WTC11 (cell line): ENCODE measurements at regions not wholly inside any gene's neighbourhood (a gene's known extent, or its start where the extent isn't known, plus 50 kb on each side); places are given as distances from the start of the nearest gene placed in this dataset.
"Not testable (repeated sequence)": the region's sequence is repeated elsewhere in the genome, so short reads cannot be mapped to it uniquely, and the experiment has no call there.

Source experiments
- ATAC-seq: fragments of 200-7000 bp; cut with Tn5 transposase; 2 replicates; pipeline ENCODE4 v1.10.0; 2021; ENCODE audit warnings: mild to moderate bottlenecking, moderate library complexity
- CTCF ChIA-PET: fragments of 300-600 bp; sonication (Branson Sonifier 250); formaldehyde crosslinking; loops from one replicate; lab custom pipeline; 2021; ENCODE audit warnings: antibody characterized with exemption; lab: Charles Lee
- POLR2A ChIA-PET: fragments of 350-600 bp; sonication (Branson Sonifier 250); formaldehyde crosslinking; loops from one replicate; lab custom pipeline; 2021; ENCODE audit warnings: antibody characterized with exemption; lab: Charles Lee
- DNase-seq: peaks from one replicate; pipeline ENCODE4 v3.0.0; 2021; ENCODE audit warnings: low spot score
- H3K27ac Mint-ChIP-seq: 2 replicates; pipeline ENCODE4 v1.8.0; 2021; ENCODE audit warnings: mixed read lengths
- H3K27me3 Mint-ChIP-seq: 2 replicates; pipeline ENCODE4 v1.8.0; 2021; ENCODE audit warnings: low read depth, mild to moderate bottlenecking, moderate library complexity, mixed read lengths
- H3K36me3 Mint-ChIP-seq: 2 replicates; pipeline ENCODE4 v1.8.0; 2021; ENCODE audit warnings: mixed read lengths
- H3K4me1 Mint-ChIP-seq: 2 replicates; pipeline ENCODE4 v1.8.0; 2022; ENCODE audit warnings: mixed read lengths
- H3K4me3 Mint-ChIP-seq: 2 replicates; pipeline ENCODE4 v1.8.0; 2021; ENCODE audit warnings: mild to moderate bottlenecking, moderate library complexity, mixed read lengths
- H3K9me3 Mint-ChIP-seq: 2 replicates; pipeline ENCODE4 v1.8.0; 2021; ENCODE audit warnings: mixed read lengths

- POLR2A ChIA-PET, H3K27me3 Mint-ChIP-seq, H3K27ac Mint-ChIP-seq, ATAC-seq, CTCF ChIA-PET, H3K36me3 Mint-ChIP-seq, H3K9me3 Mint-ChIP-seq, H3K4me1 Mint-ChIP-seq, DNase-seq, H3K4me3 Mint-ChIP-seq: not testable (repeated sequence)
These were observed 129.7 kb downstream of the POTEG start for GRCh38 chr14:19304442-19304841.

DNA sequence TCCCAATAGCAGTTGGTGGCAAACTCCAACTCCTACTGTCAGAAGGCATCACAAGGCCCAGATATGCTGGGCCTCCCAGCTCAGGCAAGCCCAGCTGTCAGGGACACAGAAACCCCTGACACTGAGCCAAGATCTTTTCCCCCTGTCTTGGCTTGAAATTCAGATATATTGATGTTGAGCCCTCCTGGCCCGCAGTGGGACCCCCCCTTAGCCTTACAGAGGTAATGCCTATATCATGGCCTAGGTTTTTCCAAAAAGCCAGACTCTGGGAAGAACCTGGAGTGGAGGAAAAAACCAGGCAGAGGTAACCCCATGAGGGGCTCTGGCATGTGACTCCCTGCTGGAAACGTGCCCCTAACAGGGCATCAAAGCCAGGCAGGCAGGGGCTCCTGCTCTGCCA is 129.2 kb downstream of the POTEG start:
- H3K36me3 Mint-ChIP-seq, ATAC-seq, DNase-seq, CTCF ChIA-PET, H3K27me3 Mint-ChIP-seq, H3K4me1 Mint-ChIP-seq, H3K9me3 Mint-ChIP-seq, H3K4me3 Mint-ChIP-seq, H3K27ac Mint-ChIP-seq, POLR2A ChIA-PET: not testable (repeated sequence)

DNA sequence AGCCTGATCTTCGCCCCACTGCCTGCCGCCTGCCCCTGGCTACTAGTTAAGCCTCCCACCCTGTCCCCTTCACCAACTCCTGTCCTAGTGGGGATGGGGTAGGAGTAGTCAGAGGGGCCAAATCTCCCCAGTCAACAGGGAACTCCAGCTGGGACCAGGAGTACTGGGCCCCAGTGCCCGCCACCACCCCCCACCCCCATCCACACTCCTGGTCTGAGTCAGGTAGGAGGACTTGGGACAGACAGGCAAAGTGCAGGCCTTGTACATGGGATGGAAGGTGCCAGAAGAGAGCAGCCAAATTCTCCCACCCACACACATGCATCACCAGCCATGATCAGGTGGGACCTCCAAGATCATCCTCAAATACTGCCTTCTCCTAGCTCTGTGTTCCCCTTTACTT is 128.4 kb downstream of the POTEG start:
- DNase-seq, H3K27ac Mint-ChIP-seq, ATAC-seq, POLR2A ChIA-PET, H3K4me1 Mint-ChIP-seq, CTCF ChIA-PET, H3K27me3 Mint-ChIP-seq, H3K9me3 Mint-ChIP-seq, H3K36me3 Mint-ChIP-seq, H3K4me3 Mint-ChIP-seq: not testable (repeated sequence)

DNA sequence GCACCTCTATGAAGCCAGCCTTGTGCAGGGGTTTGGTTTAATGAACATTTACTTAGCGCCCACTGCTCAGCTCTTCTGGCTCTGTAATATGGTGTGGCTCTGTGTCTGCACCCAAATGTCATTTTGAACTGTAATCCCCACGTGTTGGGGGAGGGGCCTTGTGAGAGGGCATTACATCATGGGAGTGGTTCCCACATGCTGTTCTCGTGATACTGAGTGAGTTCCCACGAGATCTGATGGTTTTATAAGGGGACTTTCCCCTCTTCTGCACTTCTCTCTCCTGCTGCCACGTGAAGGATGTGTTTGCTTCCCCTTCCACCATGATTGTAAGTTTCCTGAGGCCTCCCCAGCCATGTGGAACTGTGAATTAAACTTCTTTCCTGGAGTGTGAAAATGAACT is 127.7 kb downstream of the POTEG start:
- H3K4me3 Mint-ChIP-seq, H3K27me3 Mint-ChIP-seq, H3K4me1 Mint-ChIP-seq, H3K9me3 Mint-ChIP-seq, CTCF ChIA-PET, ATAC-seq, H3K27ac Mint-ChIP-seq, DNase-seq, POLR2A ChIA-PET, H3K36me3 Mint-ChIP-seq: not testable (repeated sequence)

DNA sequence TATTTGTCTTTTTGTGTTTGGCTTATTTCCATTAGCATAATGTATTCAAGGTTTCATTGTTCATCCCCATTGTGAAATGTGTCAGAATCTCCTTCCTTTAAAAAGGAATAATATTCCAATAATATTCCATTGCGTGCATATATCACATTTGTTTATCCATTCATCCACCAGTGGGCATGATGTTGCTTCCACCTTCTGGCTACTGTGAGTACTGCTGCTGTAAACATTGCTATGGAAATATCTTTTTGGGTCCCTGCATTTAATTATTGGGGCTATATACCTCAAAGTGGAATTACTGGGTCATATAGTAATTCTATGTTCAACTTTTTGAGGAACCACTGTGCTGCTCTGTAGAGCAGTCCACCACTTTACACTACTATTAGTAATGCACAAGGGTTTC is 123.1 kb downstream of the POTEG start:
- H3K27ac Mint-ChIP-seq, H3K4me1 Mint-ChIP-seq, H3K27me3 Mint-ChIP-seq, H3K4me3 Mint-ChIP-seq, POLR2A ChIA-PET, CTCF ChIA-PET, H3K36me3 Mint-ChIP-seq, DNase-seq, ATAC-seq, H3K9me3 Mint-ChIP-seq: not testable (repeated sequence)

GRCh38 chr14:19330678-19331077 is 103.5 kb downstream of the POTEG start:
- not testable (repeated sequence) for H3K4me3 Mint-ChIP-seq, H3K27me3 Mint-ChIP-seq

DNA sequence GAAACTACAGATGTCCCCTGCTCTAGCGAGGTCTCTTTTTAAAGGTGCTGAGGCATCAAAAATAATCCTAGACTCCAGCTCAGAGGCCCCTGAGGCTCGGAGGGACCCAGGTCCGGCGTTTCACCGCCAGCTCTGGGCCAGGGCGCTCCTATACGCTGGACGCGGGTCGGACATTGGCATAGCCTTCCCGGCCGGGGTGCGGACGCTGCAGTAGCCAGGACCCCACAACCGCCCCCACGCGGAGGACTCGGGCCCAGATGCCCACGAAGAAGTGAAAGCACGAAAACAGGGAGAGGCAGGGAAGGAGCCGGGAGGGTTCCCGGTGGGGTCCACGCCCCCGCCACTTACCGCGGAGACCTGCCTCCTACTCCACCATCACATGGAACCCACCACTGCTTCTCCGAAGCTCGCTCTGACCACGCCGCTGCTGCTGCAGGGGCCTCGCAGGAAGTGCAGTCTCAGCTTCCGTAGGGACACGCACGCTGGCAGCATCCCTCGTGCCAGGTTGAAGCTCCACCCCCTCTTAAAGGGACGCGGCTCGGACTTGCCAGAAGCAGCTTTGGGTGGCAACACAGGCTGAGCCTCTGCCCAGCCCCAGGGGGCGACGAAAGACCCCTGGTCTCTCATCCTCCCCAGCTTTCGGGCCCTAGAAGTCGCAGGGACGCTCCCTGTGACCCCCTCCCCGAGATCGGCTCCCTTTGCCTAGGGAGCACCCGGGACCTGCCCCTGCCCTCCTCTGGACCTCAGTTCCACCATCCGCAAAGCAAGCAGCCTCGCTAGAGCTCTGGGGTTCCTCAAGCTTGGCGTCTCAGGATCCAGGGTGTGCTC is 96.7 kb downstream of the POTEG start:
- ATAC-seq, H3K4me3 Mint-ChIP-seq: not testable (repeated sequence)

More at GRCh38 chr14:19330678-19331077, 103.5 kb downstream of the POTEG start:
- DNase-seq, H3K9me3 Mint-ChIP-seq, H3K27ac Mint-ChIP-seq, ATAC-seq, CTCF ChIA-PET, H3K4me1 Mint-ChIP-seq, POLR2A ChIA-PET, H3K36me3 Mint-ChIP-seq: not testable (repeated sequence)

GRCh38 chr14:19338060-19338372 is 96.1 kb downstream of the POTEG start:
- H3K27me3 Mint-ChIP-seq, H3K27ac Mint-ChIP-seq, H3K4me1 Mint-ChIP-seq, H3K9me3 Mint-ChIP-seq, DNase-seq, POLR2A ChIA-PET, H3K36me3 Mint-ChIP-seq, H3K4me3 Mint-ChIP-seq, ATAC-seq, CTCF ChIA-PET: not testable (repeated sequence)

More for the DNA sequence above, 96.7 kb downstream of the POTEG start:
- H3K4me1 Mint-ChIP-seq, POLR2A ChIA-PET, CTCF ChIA-PET, H3K9me3 Mint-ChIP-seq, H3K36me3 Mint-ChIP-seq, DNase-seq, H3K27me3 Mint-ChIP-seq, H3K27ac Mint-ChIP-seq: not testable (repeated sequence)

- CTCF ChIA-PET, H3K9me3 Mint-ChIP-seq, H3K4me3 Mint-ChIP-seq, H3K4me1 Mint-ChIP-seq, ATAC-seq, H3K27me3 Mint-ChIP-seq, DNase-seq, H3K27ac Mint-ChIP-seq, POLR2A ChIA-PET: not testable (repeated sequence)
- H3K36me3 Mint-ChIP-seq: peaks cover 12% of the 10 kb centered on the region
These were observed 93.2 kb downstream of the POTEG start for GRCh38 chr14:19340976-19341375.

DNA sequence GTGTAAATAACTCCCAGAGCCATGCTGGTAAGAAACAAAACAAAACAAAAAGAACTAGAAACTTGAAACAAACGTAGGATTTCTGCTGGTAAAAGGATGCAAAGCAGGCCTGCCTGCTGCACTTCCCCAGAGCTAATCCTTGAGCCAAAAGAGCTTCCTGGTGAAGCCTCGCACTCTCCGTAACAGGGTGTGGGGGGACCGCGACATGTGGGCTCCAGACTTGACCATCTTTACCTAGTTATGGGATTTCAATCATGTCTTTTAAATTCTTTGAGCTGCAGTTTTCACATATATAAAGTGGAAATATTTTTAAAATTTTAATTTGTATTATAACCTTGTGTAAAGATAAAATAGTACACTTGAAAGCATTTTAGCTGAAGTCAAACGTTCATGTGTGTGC is 92.5 kb downstream of the POTEG start:
- H3K27me3 Mint-ChIP-seq, H3K4me1 Mint-ChIP-seq, CTCF ChIA-PET, H3K27ac Mint-ChIP-seq, ATAC-seq, H3K4me3 Mint-ChIP-seq, H3K9me3 Mint-ChIP-seq, POLR2A ChIA-PET, DNase-seq: not testable (repeated sequence)
- H3K36me3 Mint-ChIP-seq: peaks cover 12% of the 10 kb centered on the region

- POLR2A ChIA-PET, H3K36me3 Mint-ChIP-seq, H3K4me1 Mint-ChIP-seq, CTCF ChIA-PET, ATAC-seq, H3K27me3 Mint-ChIP-seq, DNase-seq, H3K4me3 Mint-ChIP-seq, H3K9me3 Mint-ChIP-seq, H3K27ac Mint-ChIP-seq: not testable (repeated sequence)
These were observed 89.9 kb downstream of the POTEG start for GRCh38 chr14:19344261-19344660.

- H3K36me3 Mint-ChIP-seq, H3K4me1 Mint-ChIP-seq, DNase-seq, ATAC-seq, CTCF ChIA-PET, H3K27ac Mint-ChIP-seq, H3K27me3 Mint-ChIP-seq, H3K4me3 Mint-ChIP-seq, POLR2A ChIA-PET, H3K9me3 Mint-ChIP-seq: not testable (repeated sequence)
These were observed 89.5 kb downstream of the POTEG start for GRCh38 chr14:19344689-19345088.
